HG02870 (cell line): ENCODE measurements at regions not wholly inside any gene's neighbourhood (a gene's known extent, or its start where the extent isn't known, plus 50 kb on each side); places are given as distances from the start of the nearest gene placed in this dataset.

ENCODE experiments used
- ATAC-seq: cut with Tn5 transposase; IDR thresholded peaks from one replicate; pipeline ENCODE4 v1.9.1; 2021; ENCODE audit warnings: mild to moderate bottlenecking, moderate library complexity; ENCODE audit not compliant: unreplicated experiment

DNA sequence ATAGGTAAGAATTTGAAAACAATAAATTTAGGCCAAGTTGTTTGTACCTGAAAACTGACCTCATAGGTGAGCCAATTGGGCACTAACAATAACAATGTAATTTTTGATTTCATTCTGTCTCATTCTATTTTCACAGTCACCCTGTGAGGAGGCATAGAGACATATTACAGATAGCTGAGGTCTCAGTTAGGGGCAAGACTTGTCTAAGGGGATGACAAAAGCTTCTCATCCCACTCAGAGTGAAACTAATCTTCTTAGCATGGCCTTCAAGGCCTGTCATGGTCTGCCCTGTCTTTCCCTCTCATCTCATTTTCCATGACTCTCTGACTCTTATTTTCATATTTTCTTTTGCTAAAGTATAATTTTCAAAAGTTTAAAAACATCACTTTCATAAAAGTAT lies 562.0 kb upstream of the TNP1 start:
- ATAC-seq: peak; percentile 75

DNA sequence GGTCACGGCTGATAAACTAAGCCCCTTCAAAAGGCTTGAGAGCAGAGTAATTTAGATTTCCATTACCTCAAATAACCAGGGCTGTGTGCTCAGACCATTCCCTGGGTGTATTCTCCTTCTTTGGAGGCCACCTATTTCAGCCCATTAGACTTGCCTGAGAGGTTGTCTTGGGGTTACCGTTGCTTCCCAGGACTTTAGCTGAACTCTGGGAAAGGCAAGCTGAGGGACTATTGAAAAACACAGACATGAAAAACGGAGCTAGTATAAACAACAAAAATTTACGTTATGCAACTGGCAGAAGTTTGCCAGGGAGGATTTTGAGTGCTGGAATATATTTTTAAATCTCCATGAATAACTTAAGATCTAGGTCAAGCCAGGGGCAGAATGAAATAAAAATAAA lies 561.0 kb upstream of the TNP1 start:
- no peak for ATAC-seq

DNA sequence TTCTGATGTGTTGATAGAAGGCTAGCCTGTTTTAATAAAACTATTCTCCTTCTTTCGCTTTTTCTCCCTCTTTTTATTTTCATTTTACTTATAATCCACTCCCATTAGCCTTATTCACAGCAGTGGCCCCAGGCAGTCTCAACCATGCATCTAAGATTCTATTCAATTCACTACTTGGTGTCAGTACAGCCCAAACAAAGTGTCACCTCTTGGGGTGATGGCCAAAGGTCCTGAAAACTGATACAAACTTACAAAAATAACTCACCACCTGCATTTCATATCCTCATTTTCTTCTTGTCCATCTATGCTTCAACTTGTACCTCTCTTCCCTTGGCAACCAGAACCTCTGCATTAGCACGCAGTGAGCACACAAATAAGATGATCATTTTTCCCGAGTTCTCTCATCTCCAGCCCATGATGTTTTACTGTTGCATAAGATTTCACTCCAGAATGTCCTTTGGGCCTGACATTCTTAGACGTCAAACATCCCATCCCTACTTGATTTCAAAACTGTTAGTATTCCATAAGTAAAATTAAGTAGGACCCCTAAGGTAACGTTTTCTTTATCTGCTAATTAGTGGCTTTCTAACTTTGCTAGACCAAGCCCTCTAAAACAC lies 559.3 kb upstream of the TNP1 start:
- ATAC-seq: no peak

DNA sequence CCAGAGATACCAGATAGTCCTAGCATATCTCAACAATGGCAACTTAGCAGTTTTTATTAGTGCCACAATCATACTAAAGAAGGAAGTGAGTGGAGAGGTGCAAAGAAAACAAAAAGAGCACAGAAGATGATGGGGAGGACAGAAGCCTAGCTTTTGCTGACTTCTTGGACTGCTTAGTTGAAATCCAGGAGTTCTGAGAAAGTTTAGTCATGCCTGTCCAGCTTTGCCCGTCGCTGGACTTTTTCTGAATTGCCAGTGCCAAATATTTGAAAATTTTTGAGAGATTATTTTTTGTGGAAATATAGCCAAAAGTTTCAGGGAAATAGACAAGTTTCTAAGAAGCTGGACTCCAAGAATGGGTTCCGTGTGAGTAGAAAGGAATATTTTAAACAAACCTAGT lies 558.7 kb upstream of the TNP1 start:
- no peak for ATAC-seq

DNA sequence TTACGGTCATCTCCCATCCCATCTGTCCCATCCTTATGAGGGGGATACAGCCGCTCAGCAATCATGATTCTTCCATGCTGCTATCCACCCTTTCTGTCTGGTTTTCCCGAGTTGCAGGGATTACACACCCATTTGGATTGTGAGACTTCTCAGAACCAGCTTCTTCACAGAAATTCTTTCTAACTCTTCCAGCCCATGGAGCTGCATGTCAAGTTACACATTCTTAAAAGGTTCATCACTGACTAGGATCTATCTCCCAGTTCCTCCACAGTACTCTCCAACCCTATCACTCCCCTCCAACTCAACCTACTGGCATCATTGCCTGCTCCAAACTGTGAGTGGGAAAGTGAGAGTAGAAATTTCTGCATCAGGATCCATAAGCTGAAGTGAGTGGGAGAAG lies 558.2 kb upstream of the TNP1 start:
- no peak for ATAC-seq

DNA sequence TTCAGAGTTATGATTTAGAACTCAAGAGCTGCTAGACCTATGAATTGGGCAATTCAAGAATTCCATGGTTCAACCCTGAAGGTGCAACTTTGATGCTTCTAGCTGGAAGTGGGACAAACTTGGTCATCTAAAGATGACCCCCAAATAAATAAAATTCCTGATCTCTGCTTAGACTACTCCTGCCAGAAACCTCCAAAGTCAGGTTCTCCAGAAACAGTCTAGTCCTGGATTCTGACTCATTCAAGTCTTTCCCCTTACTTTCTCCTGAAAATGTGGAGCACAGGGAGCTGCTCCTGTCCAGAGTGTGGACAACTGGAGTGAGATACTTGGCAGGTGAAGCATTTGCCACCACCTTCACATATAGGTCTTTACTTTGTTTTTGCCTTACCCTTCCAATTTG lies 557.7 kb upstream of the TNP1 start:
- no peak for ATAC-seq

DNA sequence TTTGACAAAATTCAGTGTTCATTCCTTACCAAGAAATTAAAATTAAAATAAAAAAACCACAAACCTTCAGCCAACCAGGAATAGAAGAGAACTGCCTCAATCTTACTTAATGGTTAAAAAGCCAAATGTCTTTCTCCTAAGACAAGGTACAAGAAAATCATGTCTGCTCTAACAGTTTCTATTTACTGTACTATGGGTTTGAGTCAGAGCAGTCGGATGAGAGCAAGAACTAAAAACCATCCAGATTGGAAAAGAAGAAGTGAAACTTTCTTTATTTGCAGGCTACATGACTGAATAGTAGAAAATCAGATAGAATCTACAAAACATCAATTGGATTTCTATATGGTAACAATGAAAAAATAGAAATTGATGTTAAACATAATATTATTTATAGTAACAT lies 555.5 kb upstream of the TNP1 start:
- peak; percentile 82 for ATAC-seq

DNA sequence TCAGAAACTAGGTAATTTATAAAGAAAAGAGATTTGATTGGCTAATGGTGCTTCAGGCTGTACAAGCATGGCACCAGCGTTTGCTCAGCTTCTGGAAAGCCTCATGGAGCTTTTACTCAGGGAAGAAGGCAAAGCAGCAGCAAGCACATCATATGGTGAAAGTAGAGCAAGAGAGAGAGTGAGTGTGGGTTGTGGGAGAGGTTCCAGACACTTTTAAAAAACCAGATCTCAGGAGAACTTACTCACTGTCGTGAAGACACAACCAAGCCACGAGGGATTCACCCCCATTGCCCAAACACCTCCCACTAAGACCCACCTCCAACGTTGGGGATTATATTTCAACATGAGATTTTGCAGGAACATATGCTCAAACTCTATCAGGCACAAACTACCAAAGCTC lies 554.6 kb upstream of the TNP1 start:
- ATAC-seq: no peak

DNA sequence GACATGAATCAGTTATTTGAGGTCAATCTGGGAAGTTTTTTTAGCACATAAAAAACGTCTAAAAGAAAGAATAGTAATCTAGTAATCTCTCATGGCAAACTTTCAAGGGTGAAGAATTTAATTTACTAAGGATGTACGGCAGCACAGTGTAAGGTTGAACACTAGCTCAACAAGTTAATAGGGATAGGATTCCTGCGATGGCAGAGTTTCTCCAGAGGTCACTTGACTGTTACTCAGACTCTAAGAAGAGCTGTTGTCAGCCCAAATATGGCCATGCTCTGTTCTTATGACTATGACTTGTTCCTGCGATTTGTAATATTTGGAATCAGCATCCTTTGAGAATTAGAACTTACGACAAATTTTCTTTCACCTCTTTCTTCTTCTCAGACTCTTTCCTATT lies 553.3 kb upstream of the TNP1 start:
- no peak for ATAC-seq

DNA sequence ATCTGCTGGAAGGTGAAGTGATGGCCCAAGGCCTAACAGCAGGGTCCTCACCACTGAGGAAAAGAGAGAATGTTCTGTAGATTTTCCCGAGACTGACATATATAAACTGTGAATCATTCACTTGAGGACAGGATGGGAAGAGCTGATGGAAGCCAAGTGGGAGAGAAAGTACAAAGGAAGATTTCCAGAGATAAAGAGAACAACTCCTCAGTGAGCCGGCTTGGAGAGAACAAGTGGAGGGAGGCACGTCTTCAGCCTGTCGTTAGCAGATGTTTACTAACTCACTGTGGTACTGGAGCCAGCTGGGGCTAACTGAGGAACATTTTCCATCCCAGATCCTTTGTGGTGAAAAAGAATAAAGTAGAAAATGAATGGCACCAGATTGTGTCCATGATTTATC lies 552.9 kb upstream of the TNP1 start:
- no peak for ATAC-seq

DNA sequence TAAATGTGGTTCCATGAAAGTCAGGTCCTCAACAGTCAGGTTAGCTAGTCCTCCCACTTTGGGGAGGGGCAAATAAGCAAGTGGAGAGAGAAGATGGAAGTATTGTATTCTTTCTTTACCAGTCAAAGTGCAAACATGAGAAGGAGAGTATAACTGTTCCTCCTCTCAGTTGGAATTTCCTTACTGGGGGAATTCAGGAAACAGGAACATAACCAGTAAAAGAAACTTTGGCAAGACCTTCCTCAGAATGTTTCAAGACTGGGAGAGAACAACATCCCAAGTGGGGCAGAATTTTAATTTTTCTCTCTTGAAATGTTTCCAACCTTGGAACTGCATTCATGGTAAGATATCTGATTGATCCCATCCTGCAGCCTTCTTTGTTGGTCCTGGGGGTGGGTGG lies 552.4 kb upstream of the TNP1 start:
- no peak for ATAC-seq

DNA sequence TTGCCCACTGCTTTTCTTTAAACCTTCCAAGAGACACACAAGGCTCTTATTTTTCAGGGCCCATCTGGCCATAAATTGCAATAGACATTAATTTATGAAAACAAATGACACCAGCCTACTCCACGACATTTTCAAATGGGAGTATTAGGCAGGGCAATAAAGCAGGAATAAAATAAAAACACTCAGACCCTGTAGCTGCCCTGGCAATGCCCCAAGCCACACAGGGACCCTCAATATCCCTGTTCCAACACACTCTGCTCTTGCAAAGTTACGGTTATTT lies 550.8 kb upstream of the TNP1 start:
- ATAC-seq: no peak

DNA sequence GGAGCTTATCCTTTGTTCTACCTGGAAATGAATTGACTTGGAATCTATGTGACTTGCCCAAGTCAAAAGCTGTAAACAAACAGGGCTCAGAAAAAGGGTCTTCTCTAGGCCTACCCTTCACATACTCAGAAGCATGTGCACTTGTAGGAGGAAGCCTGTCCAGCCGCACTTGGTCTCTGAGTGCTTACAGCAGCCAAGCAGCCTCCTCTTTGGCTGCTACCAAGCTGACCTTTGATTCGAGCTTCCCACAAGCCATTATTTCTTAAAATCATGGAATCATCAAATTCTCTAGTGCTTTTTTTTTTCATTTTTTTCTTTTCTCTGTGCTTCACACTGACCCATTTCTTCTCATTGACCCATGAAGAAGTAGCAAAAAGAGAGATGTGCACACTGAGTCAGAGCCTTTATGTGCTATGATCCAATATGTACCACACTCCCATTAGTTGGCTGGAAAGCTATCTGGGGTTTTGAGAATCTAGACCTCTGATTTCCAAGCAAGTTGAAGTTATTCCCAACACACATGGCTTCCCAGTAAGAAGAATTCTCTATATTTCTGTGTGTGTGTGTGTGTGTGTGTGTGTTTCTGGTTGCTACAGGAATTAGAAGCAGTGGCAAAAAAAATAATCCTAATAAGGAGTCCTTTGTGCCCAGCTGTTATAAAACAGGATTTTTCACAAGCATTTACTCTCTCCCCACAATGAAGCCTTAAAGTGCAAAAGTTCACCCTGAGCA lies 550.3 kb upstream of the TNP1 start:
- no peak for ATAC-seq

DNA sequence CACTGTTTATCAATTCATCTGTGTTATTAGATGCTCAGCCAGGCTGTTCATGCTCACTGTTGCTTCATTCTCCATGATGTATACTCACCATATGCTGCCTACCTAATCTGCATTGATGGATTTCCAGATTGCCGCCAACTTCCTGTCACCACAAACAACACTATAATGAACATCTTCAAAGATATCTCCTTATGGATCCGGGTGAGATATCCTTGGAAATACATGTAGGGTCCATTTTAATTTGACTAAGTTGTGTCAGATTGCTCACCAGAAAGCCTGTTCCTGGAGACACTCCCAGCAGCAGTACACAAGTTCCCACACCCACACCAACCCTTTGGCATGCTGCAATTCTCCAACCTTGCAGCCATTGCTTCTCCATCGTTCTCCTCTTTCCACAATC lies 547.5 kb upstream of the TNP1 start:
- no peak for ATAC-seq

DNA sequence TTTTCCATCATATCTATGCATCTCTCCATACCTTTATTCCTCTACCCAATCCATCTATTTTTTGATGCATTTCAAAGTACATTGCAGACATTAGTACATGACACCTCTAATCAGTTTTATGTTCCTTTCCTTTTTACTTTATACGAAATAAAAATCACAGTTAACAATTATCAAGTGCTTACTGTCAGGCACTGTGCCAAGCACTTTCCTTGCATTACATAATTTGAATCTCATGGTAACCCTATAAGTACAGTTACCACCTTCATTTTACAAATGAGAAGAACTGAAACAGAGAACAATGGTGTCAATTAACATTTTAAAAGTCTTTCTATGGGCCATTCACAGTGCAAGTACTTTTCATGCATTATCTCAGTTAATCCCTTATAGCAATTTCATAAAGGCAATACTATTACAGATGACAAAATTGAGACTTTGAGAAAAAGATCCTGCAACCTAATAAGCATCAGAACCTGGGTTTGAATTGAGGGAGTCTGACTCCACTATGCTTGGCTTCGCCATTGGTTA lies 544.4 kb upstream of the TNP1 start:
- no peak for ATAC-seq

DNA sequence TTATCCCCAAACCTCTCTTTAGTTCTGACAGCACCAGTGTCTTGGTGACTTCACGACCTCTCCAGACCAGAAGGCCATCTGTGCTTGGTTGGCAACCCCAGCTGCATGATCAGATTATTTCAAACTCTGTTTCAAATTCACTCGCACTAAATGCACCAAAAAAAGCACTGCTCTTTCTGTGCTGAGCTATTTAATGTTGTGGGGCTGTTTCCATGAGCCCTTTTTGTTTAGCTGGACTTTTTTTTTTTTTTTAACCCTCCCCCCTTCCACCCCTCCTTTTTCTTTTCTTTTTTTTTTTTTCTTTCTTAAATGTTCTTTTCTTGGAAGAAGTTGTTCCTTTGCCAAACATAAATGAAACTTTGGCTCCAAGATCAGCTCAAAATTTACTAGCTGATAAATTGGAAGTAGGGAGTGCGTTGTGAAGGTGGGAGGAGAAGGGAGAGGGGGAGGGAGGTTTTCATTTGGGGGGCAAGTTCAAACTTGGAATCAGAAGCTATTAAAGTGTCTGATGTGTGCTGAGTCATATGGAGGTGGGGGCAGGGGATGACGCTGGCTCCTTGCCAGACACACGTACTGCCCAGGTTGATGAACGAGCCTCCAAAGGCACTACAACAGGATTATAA lies 543.0 kb upstream of the TNP1 start:
- no peak for ATAC-seq

DNA sequence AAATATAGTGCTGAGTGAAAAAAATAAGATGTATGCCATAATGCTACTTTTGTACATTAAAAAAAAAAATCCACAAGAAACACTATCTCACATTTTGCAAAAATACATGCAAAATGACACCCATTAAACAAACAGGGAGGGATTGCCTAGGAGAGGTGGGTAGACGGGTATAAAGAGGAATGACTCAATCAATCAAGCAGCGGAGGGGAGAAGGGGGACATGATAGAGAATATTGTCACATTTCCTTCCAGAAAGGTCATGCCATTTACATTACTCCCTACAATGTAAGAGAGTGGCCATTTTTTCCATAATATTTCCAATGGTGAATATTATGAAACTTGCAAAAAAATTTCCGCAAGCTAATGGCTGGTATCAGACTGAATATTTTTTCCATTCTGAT lies 542.3 kb upstream of the TNP1 start:
- no peak for ATAC-seq

DNA sequence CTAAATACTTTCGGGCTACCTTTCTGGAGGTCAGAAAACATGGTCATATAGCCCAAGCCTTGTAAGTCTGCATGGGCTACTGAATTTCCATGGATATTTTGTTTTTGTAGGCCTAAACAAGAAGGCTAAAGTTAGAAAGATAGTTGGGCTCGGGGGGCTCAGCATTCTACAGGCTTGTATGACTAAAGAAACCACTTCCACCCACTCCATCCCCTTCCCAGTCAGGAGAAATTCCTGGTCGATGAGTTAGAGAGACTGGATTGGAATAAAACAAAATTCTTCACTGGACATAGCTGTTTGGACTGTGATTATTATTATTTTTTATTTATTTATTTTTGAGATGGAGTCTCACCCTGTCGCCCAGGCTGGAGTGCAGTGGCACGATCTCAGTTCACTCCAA lies 539.4 kb upstream of the TNP1 start:
- no peak for ATAC-seq

DNA sequence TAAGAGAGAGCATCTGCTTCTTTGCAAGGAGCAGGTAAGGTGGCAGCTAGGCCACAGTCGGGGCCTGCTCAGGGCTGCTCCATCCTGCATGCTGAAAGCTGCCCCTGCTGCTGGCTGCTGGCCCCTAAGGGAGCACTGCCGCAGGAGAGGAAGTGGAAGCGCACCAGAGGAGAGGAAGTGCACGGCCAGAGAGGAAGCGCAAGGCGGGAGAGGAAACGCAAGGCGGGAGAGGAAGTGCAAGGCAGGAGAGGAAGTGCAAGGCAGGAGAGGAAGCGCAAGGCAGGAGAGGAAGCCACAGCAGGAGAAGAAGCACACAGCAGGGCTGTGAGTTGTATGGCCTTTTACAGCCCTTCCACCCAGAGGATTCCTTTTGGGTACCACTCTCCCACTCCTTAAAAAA lies 539.0 kb upstream of the TNP1 start:
- no peak for ATAC-seq

DNA sequence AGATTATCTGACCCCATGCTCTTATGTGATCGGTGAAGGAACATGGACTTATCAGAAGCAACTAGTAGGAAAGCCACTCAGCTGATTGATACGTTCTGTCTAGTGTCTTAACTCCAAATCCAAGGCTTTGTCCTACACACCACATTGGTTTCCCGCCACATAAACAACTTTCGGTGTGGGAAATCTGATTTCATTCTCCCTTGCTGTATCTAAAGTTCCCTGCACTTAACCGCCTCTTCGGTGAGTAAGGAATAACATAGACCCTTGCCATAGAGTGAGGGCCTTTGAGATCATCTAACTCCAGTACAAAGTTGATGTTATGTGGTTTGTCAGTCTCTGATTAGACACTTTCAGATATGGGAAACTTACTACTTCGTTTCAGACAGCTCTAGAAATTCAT lies 538.2 kb upstream of the TNP1 start:
- ATAC-seq: no peak

DNA sequence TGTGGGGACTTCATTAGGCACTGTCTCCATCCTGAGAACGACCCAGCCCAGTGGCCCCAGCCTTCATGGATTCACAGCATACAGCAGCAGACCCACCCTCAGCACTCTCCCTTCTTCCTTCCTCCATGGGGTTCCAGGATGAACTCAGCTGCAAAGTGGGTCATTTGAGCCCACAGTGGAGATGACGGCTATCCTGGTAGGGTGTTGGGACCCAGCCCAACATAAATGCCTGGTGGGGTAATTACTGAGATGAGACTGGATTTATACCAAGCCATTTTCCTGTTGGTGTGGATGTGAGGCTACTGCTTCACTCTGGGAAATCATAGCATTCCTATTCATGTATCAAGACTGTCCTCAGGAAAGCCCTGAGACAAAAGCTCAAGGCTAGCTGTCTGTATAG lies 536.7 kb upstream of the TNP1 start:
- ATAC-seq: no peak

DNA sequence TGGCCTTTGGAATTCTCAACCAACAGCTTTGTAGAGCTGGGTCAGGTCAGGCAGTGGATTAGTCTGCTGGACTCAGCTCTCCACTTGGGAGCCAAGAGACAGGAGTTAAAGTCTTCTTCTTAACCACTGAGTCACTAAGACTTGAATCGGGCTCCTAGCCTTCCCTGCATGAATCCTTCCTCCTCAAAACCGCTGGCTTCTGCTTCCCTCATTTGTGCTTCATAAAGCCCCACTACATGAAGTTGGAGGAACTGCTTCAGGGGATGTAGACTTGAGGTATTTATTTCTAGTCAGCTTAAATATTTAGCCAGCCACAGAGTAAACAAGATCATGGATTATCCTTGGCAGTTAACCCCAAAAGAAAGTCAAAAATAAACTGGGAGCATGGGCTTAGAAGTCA lies 536.3 kb upstream of the TNP1 start:
- no peak for ATAC-seq
